ENCODE measurements at regions not wholly inside any gene's neighbourhood (a gene's known extent, or its start where the extent isn't known, plus 50 kb on each side); places are given as distances from the start of the nearest gene placed in this dataset.

GRCh38 chr20:57002066-57002570, 264.3 kb downstream of the BMP7 start:
- no TSS peak for BruUV-seq (replicated peaks)
- ChIA-PET POLR2A (no interaction called here), CTCF (ENCODE audit: unreplicated experiment) (no interaction called here)
- intact Hi-C loops (cut with micrococcal nuclease; ENCODE audit: unreplicated experiment): no loop called here
- H3K27ac ChIP-seq (ENCODE audit: low read depth, low read length, poor library complexity, severe bottlenecking): no peak overlapping the region
- H3K4me2 ChIP-seq (ENCODE audit: low read length): no peak overlapping the region
- H3K9me3 ChIP-seq (ENCODE audit: low read length): peaks cover 13% of the 10 kb centered on the region; the same call in 1 of the 2 replicates
- H3K4me1 ChIP-seq (ENCODE audit: insufficient read depth, low read length, poor library complexity, severe bottlenecking): peaks cover 17% of the 10 kb centered on the region
- TF ChIP-seq CTCF (conservative IDR thresholded peaks at IDR 0.05; ENCODE audit: low read length): no peak
- TF ChIP-seq EZH2phosphoT487 (IDR thresholded peaks at IDR 0.05; ENCODE audit: borderline replicate concordance, low read depth, low read length): no peak
- no peaks in the 10 kb centered on the region for H4K20me1 ChIP-seq (ENCODE audit: insufficient read depth, low read length)
- H3K9me2 ChIP-seq (ENCODE audit: insufficient read depth, low read length): no peaks in the 10 kb centered on the region
- H3K4me3 ChIP-seq (ENCODE audit: low read depth, low read length, poor library complexity, severe bottlenecking): no peak overlapping the region
- H3K36me3 ChIP-seq (ENCODE audit: insufficient read depth, low read length): no peaks in the 10 kb centered on the region
- DNase-seq (ENCODE audit: low spot score): no peak
- no peak overlapping the region for H2AFZ ChIP-seq (ENCODE audit: low read length)
- H3K79me2 ChIP-seq (ENCODE audit: insufficient read depth, low read depth, low read length): no peaks in the 10 kb centered on the region

GRCh38 chr20:57003012-57003411, 263.4 kb downstream of the BMP7 start:
- H4K20me1 ChIP-seq (ENCODE audit: insufficient read depth, low read length): no peaks in the 10 kb centered on the region
- H3K4me3 ChIP-seq (ENCODE audit: low read depth, low read length, poor library complexity, severe bottlenecking): no peak overlapping the region
- H3K4me1 ChIP-seq (ENCODE audit: insufficient read depth, low read length, poor library complexity, severe bottlenecking): peaks cover 21% of the 10 kb centered on the region
- peaks cover 13% of the 10 kb centered on the region; the same call in 1 of the 2 replicates for H3K9me3 ChIP-seq (ENCODE audit: low read length)
- no peak overlapping the region for H3K27ac ChIP-seq (ENCODE audit: low read depth, low read length, poor library complexity, severe bottlenecking)
- no peak overlapping the region for H2AFZ ChIP-seq (ENCODE audit: low read length)
- ChIA-PET POLR2A (no interaction called here), CTCF (ENCODE audit: unreplicated experiment) (no interaction called here)
- no peaks in the 10 kb centered on the region for H3K36me3 ChIP-seq (ENCODE audit: insufficient read depth, low read length)
- intact Hi-C loops (cut with micrococcal nuclease; ENCODE audit: unreplicated experiment): no loop called here
- no peaks in the 10 kb centered on the region for H3K79me2 ChIP-seq (ENCODE audit: insufficient read depth, low read depth, low read length)
- DNase-seq (ENCODE audit: low spot score): peak; percentile 72
- H3K9me2 ChIP-seq (ENCODE audit: insufficient read depth, low read length): no peaks in the 10 kb centered on the region
- TF ChIP-seq EZH2phosphoT487 (IDR thresholded peaks at IDR 0.05; ENCODE audit: borderline replicate concordance, low read depth, low read length) (no peak), CTCF (conservative IDR thresholded peaks at IDR 0.05; ENCODE audit: low read length) (no peak)
- peak overlapping the region; percentile 39; the same call in 1 of the 2 replicates for H3K4me2 ChIP-seq (ENCODE audit: low read length)
- no TSS peak for BruUV-seq (replicated peaks)

DNA sequence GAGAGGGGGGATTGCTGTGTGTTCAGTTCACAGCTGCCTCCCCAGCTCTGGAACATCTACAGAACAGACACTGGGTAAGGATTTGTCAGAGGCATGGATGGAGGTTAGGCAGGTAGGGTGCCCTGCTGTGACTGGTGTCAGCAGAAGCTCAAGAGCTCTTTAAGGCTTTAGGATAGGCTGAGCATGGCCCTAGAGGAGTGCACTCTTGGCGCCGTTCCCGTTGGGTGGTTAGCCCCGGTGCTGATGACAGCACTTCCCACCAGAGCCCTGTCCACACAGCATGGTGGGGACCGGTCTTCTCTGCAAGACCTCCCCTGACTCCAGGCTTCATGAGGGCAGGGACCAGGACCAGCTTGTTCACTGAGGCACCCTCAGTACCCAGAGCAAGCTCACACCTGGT, 262.0 kb downstream of the BMP7 start:
- ChIA-PET POLR2A (interaction anchor here (1.0 kb wide), 1 partner anchor 387 kb away, joined by 3 read pairs; no protein-coding TSS in a partner anchor), CTCF (ENCODE audit: unreplicated experiment) (interaction anchor here (0.5 kb wide), 1 partner anchor 86 kb away, joined by 3 read pairs; no protein-coding TSS in a partner anchor)
- 0 out of 2 replicates have a peak, but pooled peaks cover under 1% of the 10 kb centered on the region for H3K9me3 ChIP-seq (ENCODE audit: low read length)
- H4K20me1 ChIP-seq (ENCODE audit: insufficient read depth, low read length): no peaks in the 10 kb centered on the region
- intact Hi-C loops (cut with micrococcal nuclease; ENCODE audit: unreplicated experiment): no loop called here
- peaks cover 21% of the 10 kb centered on the region for H3K4me1 ChIP-seq (ENCODE audit: insufficient read depth, low read length, poor library complexity, severe bottlenecking)
- no peak overlapping the region for H3K4me2 ChIP-seq (ENCODE audit: low read length)
- H3K4me3 ChIP-seq (ENCODE audit: low read depth, low read length, poor library complexity, severe bottlenecking): no peak overlapping the region
- no peaks in the 10 kb centered on the region for H3K79me2 ChIP-seq (ENCODE audit: insufficient read depth, low read depth, low read length)
- BruUV-seq (replicated peaks): no TSS peak
- no peak overlapping the region for H2AFZ ChIP-seq (ENCODE audit: low read length)
- H3K36me3 ChIP-seq (ENCODE audit: insufficient read depth, low read length): no peaks in the 10 kb centered on the region
- no peak for DNase-seq (ENCODE audit: low spot score)
- H3K9me2 ChIP-seq (ENCODE audit: insufficient read depth, low read length): no peaks in the 10 kb centered on the region
- no peak for TF ChIP-seq EZH2phosphoT487 (IDR thresholded peaks at IDR 0.05; ENCODE audit: borderline replicate concordance, low read depth, low read length)
- TF ChIP-seq CTCF (conservative IDR thresholded peaks at IDR 0.05; ENCODE audit: low read length): no peak
- H3K27ac ChIP-seq (ENCODE audit: low read depth, low read length, poor library complexity, severe bottlenecking): no peak overlapping the region

Measured in OCI-LY7 (cell line).